ENCODE measurements at regions not wholly inside any gene's neighbourhood (a gene's known extent, or its start where the extent isn't known, plus 50 kb on each side); places are given as distances from the start of the nearest gene placed in this dataset.

GRCh38 chr11:17157761-17158160, 50.0 kb downstream of the PIK3C2A start:
- 75 to 78% methylated on average over 4 of the region's 4 CpGs for WGBS, 2 donors
- DNase-seq (no peak), ATAC-seq (peak in 1 of 8 donors; percentile 58)
- intact Hi-C loops (cut with DNase I): no loop called here
- Histone ChIP-seq H3K36me3 (peaks cover 0 to 20% (median 0%) of the 10 kb centered on the region in 9 donors), H3K4me1 (peaks cover 2 to 92% (median 59%) of the 10 kb centered on the region in 9 donors), H3K9me3 (no peaks in the 10 kb centered on the region), H3K27me3 (no peaks in the 10 kb centered on the region), H3K27ac (peak overlapping the region in 6 of 10 donors; percentile 4 to 82 (median 16)), H3K4me3 (no peak overlapping the region)
- TF ChIP-seq CTCF (IDR thresholded peaks at IDR 0.05): no peak

- intact Hi-C loops (cut with DNase I): no loop called here
These were observed 51.5 kb downstream of the PIK3C2A start for GRCh38 chr11:17156283-17156682.

GRCh38 chr11:17154409-17155159, 53.2 kb downstream of the PIK3C2A start:
- DNase-seq: no peak
- Histone ChIP-seq H3K4me1 (peaks cover 5 to 91% (median 55%) of the 10 kb centered on the region in 9 donors), H3K36me3 (peaks cover 0 to 20% (median 0%) of the 10 kb centered on the region in 9 donors), H3K4me3 (no peak overlapping the region), H3K27me3 (no peaks in the 10 kb centered on the region), H3K27ac (peak overlapping the region in 8 of 10 donors; percentile 11 to 56 (median 34)), H3K9me3 (no peaks in the 10 kb centered on the region)
- intact Hi-C loops (cut with DNase I): loop anchor here in 2 of 10 donors (5.0 kb wide), 1 partner anchor 53 kb away; the partner anchor contains the start of gene PIK3C2A (in 2 of the 2)
- peak in 4 of 8 donors; percentile 18 to 40 (median 28) for ATAC-seq
- no peak for TF ChIP-seq CTCF (IDR thresholded peaks at IDR 0.05)
- 88 to 92% methylated on average over 1 of the region's 1 CpG for WGBS, 2 donors

More at GRCh38 chr11:17156283-17156682, 51.5 kb downstream of the PIK3C2A start:
- Histone ChIP-seq H3K27me3 (no peaks in the 10 kb centered on the region), H3K4me3 (no peak overlapping the region), H3K4me1 (peaks cover 2 to 91% (median 56%) of the 10 kb centered on the region in 9 donors), H3K36me3 (peaks cover 0 to 20% (median 0%) of the 10 kb centered on the region in 9 donors), H3K27ac (peak overlapping the region in 1 of 10 donors; percentile 82), H3K9me3 (no peaks in the 10 kb centered on the region)
- DNase-seq: no peak
- ATAC-seq: no peak
- no peak for TF ChIP-seq CTCF (IDR thresholded peaks at IDR 0.05)
- 97 to 100% methylated on average over 2 of the region's 2 CpGs for WGBS, 2 donors

- peaks cover 5 to 91% (median 51%) of the 10 kb centered on the region in 9 donors for H3K4me1 ChIP-seq
- no peaks in the 10 kb centered on the region for H3K27me3 ChIP-seq
- peak in 2 of 8 donors; percentile 29 to 46 for ATAC-seq
- intact Hi-C loops (cut with DNase I): loop anchor here in 2 of 10 donors (5.0 kb wide), 1 partner anchor 54 kb away; the partner anchor contains the start of gene PIK3C2A (in 2 of the 2)
- no peaks in the 10 kb centered on the region for H3K9me3 ChIP-seq
- no peak for DNase-seq
- H3K27ac ChIP-seq: peak overlapping the region in 7 of 10 donors; percentile 11 to 56 (median 49)
- WGBS, 2 donors: 77 to 79% methylated on average over 2 of the region's 2 CpGs
- H3K4me3 ChIP-seq: no peak overlapping the region
- TF ChIP-seq CTCF (IDR thresholded peaks at IDR 0.05): no peak
- peaks cover 0 to 20% (median 0%) of the 10 kb centered on the region in 9 donors for H3K36me3 ChIP-seq
These were observed 54.0 kb downstream of the PIK3C2A start for GRCh38 chr11:17153757-17154156.
